Heart left ventricle (tissue), 13 donors: ENCODE measurements at regions not wholly inside any gene's neighbourhood (a gene's known extent, or its start where the extent isn't known, plus 50 kb on each side); places are given as distances from the start of the nearest gene placed in this dataset.

Experiments used
- CTCF ChIP-seq, 12 donors: fragments of 200-600 bp; sonication (generic) in 4 of 12; IDR thresholded peaks; one replicate each; pipeline versions ENCODE4 v1.5.0 to v1.8.0; 2018 to 2022; ENCODE audit warnings: antibody characterized with exemption in 12 of 12, mild to moderate bottlenecking in 5 of 12
- POLR2A ChIP-seq, 2 donors: fragments of 450-650 bp; IDR thresholded peaks; one replicate each; pipeline ENCODE4 v1.6.1; 2017; ENCODE audit warnings: antibody characterized with exemption in 2 of 2, mild to moderate bottlenecking in 2 of 2, moderate library complexity in 2 of 2
- donor health status: ischemic (EF 13 %, LVEDD 7.1; RV severe dilation, severe dysfunction).
- donor health status: DM: no; HTN: yes; CAD: no.
- donor health status: DM: no; HTN: no; CAD: no.
- donor health status: ischemic (EF 25% LVEDD 6.9; RV normal size, moderate dysfunction).
- donor health status: ischemic (EF 25% LVEDD 5.7; RV mildly dilated, moderate dysfunction).
- donor health status: ischemic (EF 35%, LVEDD 5.7; RV mildly dilated, moderate dysfunction).
- donor health status: nonischemic (EF 11% LVEDD 7.7; RV severe dilation, severe dysfunction).
- donor health status: DM: yes; HTN: yes; CAD: no.
- donor health status: PGD.
- donor health status: ischemic (EF 29% LVEDD 5.4; RV normal size, mild dysfunction).
- donor health status: nonischemic (EF 23%, LVEDD 6.1; RV moderate dilation, normal function).

- TF ChIP-seq CTCF (IDR thresholded peaks at IDR 0.05) (no peak), POLR2A (IDR thresholded peaks at IDR 0.05) (no peak)
Measured at GRCh38 chr5:4704951-4705350, 435.2 kb upstream of the ADAMTS16 start.
